Neuronal stem cell (in vitro differentiated cells): ENCODE measurements at regions not wholly inside any gene's neighbourhood (a gene's known extent, or its start where the extent isn't known, plus 50 kb on each side); places are given as distances from the start of the nearest gene placed in this dataset.
A peak's percentile ranks its signal among the peaks of the same experiment; 100 is the strongest.

ENCODE experiments used
- DNase-seq: peaks from one replicate; pipeline ENCODE4 v3.0.0-alpha.2; 2013; ENCODE audit warnings: low spot score
- H2AFZ ChIP-seq: one replicate; pipeline ENCODE4 v1.6.1; 2013; ENCODE audit warnings: mild to moderate bottlenecking, low read length, inconsistent platforms
- H2AK5ac ChIP-seq: 2 replicates; pipeline ENCODE4 v1.6.1; 2013; ENCODE audit warnings: low read depth, mild to moderate bottlenecking, inconsistent platforms, low read length, moderate library complexity, mixed read lengths
- H2BK120ac ChIP-seq: 2 replicates; pipeline ENCODE4 v1.6.1; 2013; ENCODE audit warnings: low read depth, mild to moderate bottlenecking, inconsistent platforms, low read length, moderate library complexity, mixed read lengths
- H2BK12ac ChIP-seq: one replicate; pipeline ENCODE4 v1.6.1; 2013; ENCODE audit warnings: low read length, inconsistent platforms
- H2BK15ac ChIP-seq: 2 replicates; pipeline ENCODE4 v1.6.1; 2013; ENCODE audit warnings: mild to moderate bottlenecking, low read length, inconsistent platforms, mixed read lengths
- H2BK5ac ChIP-seq: one replicate; pipeline ENCODE4 v1.6.1; 2013; ENCODE audit warnings: inconsistent platforms, mild to moderate bottlenecking, low read length, moderate library complexity
- H3K14ac ChIP-seq: one replicate; pipeline ENCODE4 v1.6.1; 2013; ENCODE audit warnings: low read length, inconsistent platforms
- H3K18ac ChIP-seq: 2 replicates; pipeline ENCODE4 v1.6.1; 2013; ENCODE audit warnings: low read length, inconsistent platforms
- H3K23ac ChIP-seq: 2 replicates; pipeline ENCODE4 v1.6.1; 2013; ENCODE audit warnings: low read depth, mild to moderate bottlenecking, mixed read lengths, low read length, inconsistent platforms; ENCODE audit not compliant: poor library complexity
- H3K27ac ChIP-seq: replicated peaks from 3 replicates; pipeline ENCODE4 v1.5.1; 2013; ENCODE audit warnings: low read length, inconsistent platforms
- H3K27me3 ChIP-seq, 3 experiments: 2 replicates each; pipeline ENCODE4 v1.6.1; 2013; ENCODE audit warnings: low read length in 3 of 3, mild to moderate bottlenecking in 2 of 3, inconsistent platforms in 1 of 3, low read depth in 1 of 3, mixed read lengths in 1 of 3, moderate library complexity in 1 of 3; ENCODE audit not compliant: control insufficient read depth in 3 of 3, insufficient read depth in 3 of 3
- H3K36me3 ChIP-seq, 2 donors: replicated peaks in 1 of 2; 2 replicates each; pipeline ENCODE4 v1.6.1; 2013; ENCODE audit warnings: low read length in 2 of 2; ENCODE audit not compliant: control insufficient read depth in 2 of 2, insufficient read depth in 2 of 2
- H3K4ac ChIP-seq: 2 replicates; pipeline ENCODE4 v1.6.1; 2013; ENCODE audit warnings: inconsistent platforms, mild to moderate bottlenecking, low read length, moderate library complexity
- H3K4me1 ChIP-seq, 2 donors: 1 replicate in 1 of 2; 2 replicates in 1 of 2; pipeline ENCODE4 v1.6.1; 2013; ENCODE audit warnings: low read length in 2 of 2, low read depth in 1 of 2; ENCODE audit not compliant: control insufficient read depth in 2 of 2, insufficient read depth in 1 of 2
- H3K4me2 ChIP-seq: one replicate; pipeline ENCODE4 v1.6.1; 2013; ENCODE audit warnings: mild to moderate bottlenecking, low read length, inconsistent platforms; ENCODE audit not compliant: insufficient read depth, poor library complexity, severe bottlenecking
- H3K4me3 ChIP-seq, 2 donors: 2 replicates each; pipeline ENCODE4 v1.5.1; 2013; ENCODE audit warnings: low read length in 2 of 2, mild to moderate bottlenecking in 2 of 2, inconsistent platforms in 1 of 2, moderate library complexity in 1 of 2
- H3K79me1 ChIP-seq: one replicate; pipeline ENCODE4 v1.6.1; 2013; ENCODE audit warnings: low read depth, mild to moderate bottlenecking, inconsistent platforms, low read length, moderate library complexity
- H3K9ac ChIP-seq: one replicate; pipeline ENCODE4 v1.6.1; 2013; ENCODE audit warnings: mild to moderate bottlenecking, low read depth, low read length, inconsistent platforms; ENCODE audit not compliant: poor library complexity
- H3K9me3 ChIP-seq, 2 donors: replicated peaks in 1 of 2; 2 replicates each; pipeline versions ENCODE3 to v1.6.1; 2013; ENCODE audit warnings: low read length in 2 of 2, mild to moderate bottlenecking in 2 of 2, inconsistent platforms in 1 of 2, low read depth in 1 of 2, mixed read lengths in 1 of 2, moderate library complexity in 1 of 2; ENCODE audit not compliant: control insufficient read depth in 2 of 2, insufficient read depth in 1 of 2
- H4K8ac ChIP-seq: one replicate; pipeline ENCODE4 v1.6.1; 2013; ENCODE audit warnings: low read depth, mild to moderate bottlenecking, inconsistent platforms, low read length, moderate library complexity
- H4K91ac ChIP-seq: one replicate; pipeline ENCODE4 v1.6.1; 2013; ENCODE audit warnings: low read length, low read depth, mild to moderate bottlenecking, inconsistent platforms; ENCODE audit not compliant: poor library complexity
- WGBS, 2 donors: extraction: QIAGEN DNeasy Blood & Tissue Kit; methylation state at CpG; one replicate each; pipeline ENCODE4 v1.1.7; 2013; ENCODE audit warnings: missing lambda C conversion rate in 2 of 2, mixed read lengths in 1 of 2; ENCODE audit not compliant: insufficient read length in 2 of 2, insufficient replicate concordance in 1 of 2; ENCODE audit errors: extremely low coverage in 2 of 2; 5-methylcytosine and 5-hydroxymethylcytosine counted together

- Histone ChIP-seq H2AK5ac (no peak overlapping the region), H3K9ac (no peak overlapping the region), H4K8ac (no peak overlapping the region), H2BK5ac (no peak overlapping the region), H3K27me3 (peaks cover 0 to 33% (median 0%) of the 10 kb centered on the region in 3 experiments), H3K4ac (no peak overlapping the region), H3K18ac (no peak overlapping the region), H4K91ac (no peak overlapping the region), H2BK12ac (no peak overlapping the region), H3K9me3 (no peaks in the 10 kb centered on the region), H3K27ac (no peak overlapping the region), H3K79me1 (no peaks in the 10 kb centered on the region), H3K23ac (no peak overlapping the region), H2AFZ (no peak overlapping the region), H3K4me2 (no peak overlapping the region), H3K4me1 (no peaks in the 10 kb centered on the region), H3K4me3 (no peak overlapping the region), H2BK15ac (no peak overlapping the region), H2BK120ac (no peak overlapping the region), H3K36me3 (no peaks in the 10 kb centered on the region), H3K14ac (no peak overlapping the region)
- no peak for DNase-seq
- no CpG with 5 or more reads among the region's 5 CpGs for WGBS, 2 donors
Observed at GRCh38 chr20:4597215-4597614, 89.0 kb upstream of the PRNP start.

DNA sequence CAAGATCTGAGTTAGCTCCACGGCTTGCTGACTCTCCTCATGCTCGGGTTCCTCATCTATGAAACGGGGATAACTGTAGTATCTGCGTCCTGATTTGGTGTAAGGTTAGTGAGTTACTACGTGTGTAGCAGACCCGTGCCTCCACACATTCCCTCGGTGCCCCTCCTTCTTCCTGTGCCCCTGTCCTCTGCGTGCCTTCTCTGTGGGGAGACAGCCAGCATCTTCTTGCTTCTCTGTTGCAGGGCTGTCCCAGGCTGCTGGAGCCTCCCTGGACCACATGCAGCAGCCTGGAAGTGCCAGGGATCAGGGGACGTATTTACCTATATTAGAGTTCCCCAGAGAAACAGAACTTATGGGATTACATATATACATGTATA, 93.1 kb upstream of the PRNP start:
- H4K91ac ChIP-seq, result no peak overlapping the region
- no peak overlapping the region for H3K4ac ChIP-seq
- H3K18ac ChIP-seq, result no peak overlapping the region
- H3K4me1 ChIP-seq, result no peaks in the 10 kb centered on the region
- no peaks in the 10 kb centered on the region for H3K79me1 ChIP-seq
- WGBS, 2 donors, result no CpG with 5 or more reads among the region's 9 CpGs
- no peak overlapping the region for H3K27ac ChIP-seq
- H2AFZ ChIP-seq, result peak overlapping the region; percentile 68
- H3K4me3 ChIP-seq, result no peak overlapping the region
- no peak overlapping the region for H3K4me2 ChIP-seq
- H4K8ac ChIP-seq, result no peak overlapping the region
- no peak overlapping the region for H3K14ac ChIP-seq
- H2AK5ac ChIP-seq, result no peak overlapping the region
- no peaks in the 10 kb centered on the region for H3K36me3 ChIP-seq
- H3K23ac ChIP-seq, result no peak overlapping the region
- H2BK12ac ChIP-seq, result peak overlapping the region; percentile 33
- H3K9ac ChIP-seq, result no peak overlapping the region
- no peak overlapping the region for H2BK5ac ChIP-seq
- H3K27me3 ChIP-seq, result peaks cover 0 to 32% (median 0%) of the 10 kb centered on the region in 3 experiments
- no peak overlapping the region for H2BK120ac ChIP-seq
- no peak overlapping the region for H2BK15ac ChIP-seq
- DNase-seq, result no peak
- H3K9me3 ChIP-seq, result no peaks in the 10 kb centered on the region

DNA sequence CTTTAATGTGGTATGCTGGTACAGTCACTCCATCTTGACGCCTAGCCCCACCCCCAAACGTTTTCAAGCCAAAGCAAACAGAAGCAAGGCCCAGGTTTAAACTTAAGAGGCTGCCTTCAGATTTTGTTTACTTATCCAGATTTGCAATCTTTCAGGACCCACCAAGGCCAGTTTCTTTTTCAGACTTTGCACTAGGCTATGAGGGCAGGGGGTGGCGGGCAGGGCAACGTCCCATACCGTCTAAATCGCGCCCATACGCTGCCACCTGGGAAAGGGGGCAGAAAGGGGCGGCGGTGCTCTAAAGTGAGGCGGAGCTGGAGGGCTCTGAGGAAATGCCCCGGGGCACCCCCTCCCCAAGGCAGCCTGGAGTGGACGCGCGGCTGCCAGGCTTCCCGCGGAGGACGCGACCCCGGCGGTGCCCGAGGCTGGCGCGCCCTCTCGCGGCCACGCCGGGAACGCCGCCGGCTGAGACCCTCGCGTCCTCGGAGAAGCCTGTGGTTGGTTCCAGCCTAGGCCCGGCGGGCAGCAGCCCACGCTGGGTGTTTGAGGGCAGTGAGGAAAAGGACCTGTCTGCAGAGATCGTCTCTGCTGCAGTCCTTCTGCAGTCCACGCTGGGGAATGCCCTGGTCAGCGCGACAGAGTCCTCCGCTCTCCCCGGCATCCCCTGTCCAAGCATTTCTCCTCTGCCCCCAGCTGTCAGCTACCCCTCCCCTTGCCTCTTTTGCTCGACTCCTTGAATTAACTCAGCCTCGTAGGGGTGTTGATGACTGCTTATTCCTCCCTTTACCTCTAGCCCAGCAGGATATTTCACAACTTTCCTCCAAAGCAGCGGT, 93.7 kb upstream of the PRNP start:
- no peaks in the 10 kb centered on the region for H3K9me3 ChIP-seq
- H3K4me2 ChIP-seq, result no peak overlapping the region
- peak overlapping the region; percentile 95 for H4K8ac ChIP-seq
- peak overlapping the region; percentile 32 for H4K91ac ChIP-seq
- peak overlapping the region; percentile 66 for H3K4ac ChIP-seq
- H3K9ac ChIP-seq, result no peak overlapping the region
- no peaks in the 10 kb centered on the region for H3K36me3 ChIP-seq
- no peak overlapping the region for H3K27ac ChIP-seq
- DNase-seq, result peak; percentile 69
- H2BK5ac ChIP-seq, result no peak overlapping the region
- peak overlapping the region; percentile 68 for H2AFZ ChIP-seq
- no peak overlapping the region for H3K4me3 ChIP-seq
- no peak overlapping the region for H3K23ac ChIP-seq
- H2AK5ac ChIP-seq, result no peak overlapping the region
- H2BK12ac ChIP-seq, result peak overlapping the region; percentile 58
- peaks cover 0 to 32% (median 0%) of the 10 kb centered on the region in 3 experiments for H3K27me3 ChIP-seq
- H3K79me1 ChIP-seq, result no peaks in the 10 kb centered on the region
- no peak overlapping the region for H2BK15ac ChIP-seq
- no CpG with 5 or more reads among the region's 46 CpGs for WGBS, 2 donors
- no peak overlapping the region for H3K14ac ChIP-seq
- peak overlapping the region; percentile 94 for H3K18ac ChIP-seq
- no peak overlapping the region for H2BK120ac ChIP-seq
- no peaks in the 10 kb centered on the region for H3K4me1 ChIP-seq

DNA sequence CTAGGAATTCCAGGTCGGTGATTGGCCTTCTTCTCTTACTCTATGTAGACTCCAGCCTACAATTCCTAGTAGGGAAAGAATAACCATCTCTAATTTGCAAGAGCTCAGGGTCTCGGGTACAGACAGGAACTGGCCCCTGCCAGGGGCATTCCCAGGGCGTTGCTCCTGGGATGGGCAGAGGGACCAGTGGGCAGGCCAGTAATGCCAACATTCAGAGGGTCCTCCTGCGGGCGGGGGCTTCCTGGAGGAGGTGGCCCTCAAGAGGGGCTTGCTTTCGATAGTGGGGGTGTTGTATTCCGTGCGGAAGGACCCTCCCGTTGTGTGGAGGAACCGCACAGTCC, 94.3 kb upstream of the PRNP start:
- peak overlapping the region; percentile 68 for H2AFZ ChIP-seq
- no peaks in the 10 kb centered on the region for H3K9me3 ChIP-seq
- H4K91ac ChIP-seq, result no peak overlapping the region
- H4K8ac ChIP-seq, result no peak overlapping the region
- peaks cover 0 to under 1% of the 10 kb centered on the region in 2 donors for H3K4me1 ChIP-seq
- H2AK5ac ChIP-seq, result no peak overlapping the region
- H3K27ac ChIP-seq, result no peak overlapping the region
- peak overlapping the region; percentile 94 for H3K18ac ChIP-seq
- H3K4ac ChIP-seq, result peak overlapping the region; percentile 66
- no peak overlapping the region for H2BK15ac ChIP-seq
- peaks cover 0 to 32% (median 0%) of the 10 kb centered on the region in 3 experiments for H3K27me3 ChIP-seq
- no CpG with 5 or more reads among the region's 10 CpGs for WGBS, 2 donors
- no peak overlapping the region for H3K9ac ChIP-seq
- H3K23ac ChIP-seq, result no peak overlapping the region
- no peak overlapping the region for H3K4me2 ChIP-seq
- H2BK120ac ChIP-seq, result no peak overlapping the region
- H3K14ac ChIP-seq, result no peak overlapping the region
- no peaks in the 10 kb centered on the region for H3K79me1 ChIP-seq
- H3K4me3 ChIP-seq, result no peak overlapping the region
- H2BK12ac ChIP-seq, result peak overlapping the region; percentile 58
- H3K36me3 ChIP-seq, result no peaks in the 10 kb centered on the region
- H2BK5ac ChIP-seq, result no peak overlapping the region
- no peak for DNase-seq
